ENCODE measurements at regions not wholly inside any gene's neighbourhood (a gene's known extent, or its start where the extent isn't known, plus 50 kb on each side); places are given as distances from the start of the nearest gene placed in this dataset.

DNA sequence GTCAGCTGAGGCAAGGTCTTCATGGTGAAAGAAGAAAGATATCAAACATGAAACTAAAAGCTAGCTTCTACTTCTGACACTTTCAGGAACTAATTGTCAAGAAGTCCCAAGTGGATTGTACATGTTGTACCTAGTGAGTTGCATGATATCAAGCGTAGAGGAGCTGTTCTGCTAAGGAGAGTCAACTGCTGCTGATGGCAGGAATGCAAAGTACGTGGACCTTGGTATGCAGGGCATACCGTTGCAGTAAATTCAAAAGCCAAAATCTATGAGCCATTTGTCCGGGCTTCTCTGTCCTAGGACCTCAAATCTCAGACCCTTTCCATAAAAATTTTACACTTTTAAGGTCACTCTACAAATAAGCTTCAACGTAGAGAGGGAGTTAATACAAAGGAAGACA is 446.2 kb downstream of the KCTD8 start:
- TF ChIP-seq CTCF (IDR thresholded peaks at IDR 0.05) (no peak), POLR2A (IDR thresholded peaks at IDR 0.05) (no peak)

Data from body of pancreas (tissue), 4 donors.